DOHH2 (cell line): ENCODE measurements at regions not wholly inside any gene's neighbourhood (a gene's known extent, or its start where the extent isn't known, plus 50 kb on each side); places are given as distances from the start of the nearest gene placed in this dataset.

Experiments used
- H3F3A ChIP-seq: fragments of 200-600 bp; sonication (generic), shearing (Covaris generic); 2 replicates; pipeline ENCODE4 v1.6.0; 2016; ENCODE audit warnings: antibody characterized with exemption, mild to moderate bottlenecking; ENCODE audit not compliant: control insufficient read depth, insufficient read depth
- H3K27ac ChIP-seq: fragments of 200-600 bp; sonication (generic); 2 replicates; pipeline ENCODE4 v1.5.1; 2014; ENCODE audit warnings: low read depth, mild to moderate bottlenecking, low read length, moderate library complexity
- H3K27me3 ChIP-seq: fragments of 200-600 bp; sonication (generic); 2 replicates; pipeline ENCODE4 v1.6.1; 2014; ENCODE audit warnings: mild to moderate bottlenecking, low read length, mixed read lengths; ENCODE audit not compliant: control insufficient read depth
- H3K36me3 ChIP-seq: fragments of 200-600 bp; sonication (generic); 2 replicates; pipeline ENCODE4 v1.6.1; 2014; ENCODE audit warnings: mild to moderate bottlenecking, low read length, moderate library complexity, mixed read lengths; ENCODE audit not compliant: control insufficient read depth
- H3K4me1 ChIP-seq: fragments of 200-600 bp; sonication (generic); 2 replicates; pipeline ENCODE4 v1.6.1; 2014; ENCODE audit warnings: mild to moderate bottlenecking, low read length, mixed read lengths; ENCODE audit not compliant: control insufficient read depth
- H3K4me2 ChIP-seq: fragments of 200-600 bp; sonication (generic); 2 replicates; pipeline ENCODE4 v1.6.0; 2014; ENCODE audit warnings: mild to moderate bottlenecking, low read length, moderate library complexity
- H3K4me3 ChIP-seq: fragments of 200-600 bp; sonication (generic); 2 replicates; pipeline ENCODE4 v1.5.1; 2014; ENCODE audit warnings: mild to moderate bottlenecking, low read length, mixed read lengths
- H3K79me2 ChIP-seq: fragments of 200-600 bp; sonication (generic); 2 replicates; pipeline ENCODE4 v1.6.1; 2014; ENCODE audit warnings: mild to moderate bottlenecking, low read length, mixed read lengths; ENCODE audit not compliant: control insufficient read depth
- H3K9me2 ChIP-seq: fragments of 200-600 bp; sonication (generic); replicated peaks from 2 replicates; pipeline ENCODE4 v1.6.1; 2014; ENCODE audit warnings: mild to moderate bottlenecking, low read length, mixed read lengths; ENCODE audit not compliant: control insufficient read depth
- H3K9me3 ChIP-seq: fragments of 200-600 bp; sonication (generic); 2 replicates; pipeline ENCODE4 v1.6.1; 2014; ENCODE audit warnings: antibody characterized with exemption, low read length, mixed read lengths; ENCODE audit not compliant: control insufficient read depth, insufficient read depth
- H4K20me1 ChIP-seq: fragments of 200-600 bp; sonication (generic); 2 replicates; pipeline ENCODE4 v1.6.0; 2014; ENCODE audit warnings: low read depth, mild to moderate bottlenecking, antibody characterized with exemption, low read length, moderate library complexity; ENCODE audit not compliant: control insufficient read depth, insufficient read depth
- EZH2phosphoT487 ChIP-seq: fragments of 200-600 bp; sonication (generic); IDR thresholded peaks from 2 replicates; pipeline ENCODE4 v1.6.1; 2017; ENCODE audit warnings: borderline replicate concordance, mild to moderate bottlenecking, antibody characterized with exemption, low read length, moderate library complexity, mixed read lengths
- TF ChIP-seq, protein P1 (sequence below): fragments of 200-600 bp; sonication (generic); IDR thresholded peaks from one replicate; pipeline ENCODE4 v1.5.1; 2014; ENCODE audit warnings: antibody characterized with exemption, mild to moderate bottlenecking, low read depth, low read length; ENCODE audit not compliant: poor library complexity, severe bottlenecking

DNA sequence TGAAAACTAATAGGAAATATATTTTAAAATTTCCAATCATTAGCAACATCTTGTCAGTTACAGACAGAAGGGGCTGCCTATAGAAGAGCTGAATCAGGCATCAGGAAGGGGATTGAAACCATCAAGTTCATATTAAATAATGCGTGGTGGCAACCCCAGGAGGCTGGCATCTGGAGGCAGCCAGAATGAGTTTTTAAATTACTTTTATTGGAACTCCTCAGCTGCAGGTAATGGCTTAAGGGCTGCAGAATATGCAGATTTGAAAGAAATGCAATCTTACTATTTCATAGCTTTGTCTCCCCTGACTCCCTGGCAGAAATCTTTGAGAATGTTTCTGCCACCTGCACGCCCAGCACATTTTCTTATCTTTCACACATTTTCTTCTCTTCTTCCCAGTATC lies 711.6 kb downstream of the PCDH19 start:
- Histone ChIP-seq H3K9me2 (no peaks in the 10 kb centered on the region), H3K36me3 (no peaks in the 10 kb centered on the region), H3F3A (no peaks in the 10 kb centered on the region), H3K4me3 (no peak overlapping the region), H3K9me3 (no peaks in the 10 kb centered on the region), H3K4me1 (no peaks in the 10 kb centered on the region), H3K79me2 (no peaks in the 10 kb centered on the region), H3K4me2 (no peak overlapping the region), H4K20me1 (no peaks in the 10 kb centered on the region), H3K27me3 (no peaks in the 10 kb centered on the region), H3K27ac (no peak overlapping the region)
- TF ChIP-seq EZH2phosphoT487, result no peak
- TF ChIP-seq, protein P1, sequence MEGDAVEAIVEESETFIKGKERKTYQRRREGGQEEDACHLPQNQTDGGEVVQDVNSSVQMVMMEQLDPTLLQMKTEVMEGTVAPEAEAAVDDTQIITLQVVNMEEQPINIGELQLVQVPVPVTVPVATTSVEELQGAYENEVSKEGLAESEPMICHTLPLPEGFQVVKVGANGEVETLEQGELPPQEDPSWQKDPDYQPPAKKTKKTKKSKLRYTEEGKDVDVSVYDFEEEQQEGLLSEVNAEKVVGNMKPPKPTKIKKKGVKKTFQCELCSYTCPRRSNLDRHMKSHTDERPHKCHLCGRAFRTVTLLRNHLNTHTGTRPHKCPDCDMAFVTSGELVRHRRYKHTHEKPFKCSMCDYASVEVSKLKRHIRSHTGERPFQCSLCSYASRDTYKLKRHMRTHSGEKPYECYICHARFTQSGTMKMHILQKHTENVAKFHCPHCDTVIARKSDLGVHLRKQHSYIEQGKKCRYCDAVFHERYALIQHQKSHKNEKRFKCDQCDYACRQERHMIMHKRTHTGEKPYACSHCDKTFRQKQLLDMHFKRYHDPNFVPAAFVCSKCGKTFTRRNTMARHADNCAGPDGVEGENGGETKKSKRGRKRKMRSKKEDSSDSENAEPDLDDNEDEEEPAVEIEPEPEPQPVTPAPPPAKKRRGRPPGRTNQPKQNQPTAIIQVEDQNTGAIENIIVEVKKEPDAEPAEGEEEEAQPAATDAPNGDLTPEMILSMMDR, result no peak

DNA sequence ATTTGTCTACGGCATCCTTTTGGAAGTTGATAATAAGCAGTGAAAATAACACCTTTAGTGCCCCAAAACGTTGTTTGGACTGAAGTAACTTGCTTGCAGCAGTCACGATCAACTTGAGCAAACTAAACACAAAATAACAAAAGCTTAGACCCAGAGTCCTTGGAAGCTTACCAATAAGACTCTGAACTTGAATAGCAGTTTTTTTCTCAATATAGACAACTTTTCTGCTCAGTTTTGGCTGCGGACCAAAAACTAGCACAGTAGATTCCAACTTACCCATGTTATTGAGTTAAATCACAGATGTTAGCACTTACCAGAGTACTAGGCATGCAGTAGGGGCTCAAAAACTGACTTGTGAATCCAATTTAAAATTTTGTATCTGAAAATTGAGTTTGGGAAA lies 746.9 kb downstream of the PCDH19 start:
- Histone ChIP-seq H3K27ac (no peak overlapping the region), H3K79me2 (no peaks in the 10 kb centered on the region), H4K20me1 (no peaks in the 10 kb centered on the region), H3F3A (no peaks in the 10 kb centered on the region), H3K9me2 (no peaks in the 10 kb centered on the region), H3K36me3 (no peaks in the 10 kb centered on the region), H3K9me3 (no peaks in the 10 kb centered on the region), H3K4me2 (no peak overlapping the region), H3K27me3 (no peaks in the 10 kb centered on the region), H3K4me1 (no peaks in the 10 kb centered on the region), H3K4me3 (no peak overlapping the region)
- TF ChIP-seq EZH2phosphoT487, result no peak
- TF ChIP-seq, protein P1, result no peak

DNA sequence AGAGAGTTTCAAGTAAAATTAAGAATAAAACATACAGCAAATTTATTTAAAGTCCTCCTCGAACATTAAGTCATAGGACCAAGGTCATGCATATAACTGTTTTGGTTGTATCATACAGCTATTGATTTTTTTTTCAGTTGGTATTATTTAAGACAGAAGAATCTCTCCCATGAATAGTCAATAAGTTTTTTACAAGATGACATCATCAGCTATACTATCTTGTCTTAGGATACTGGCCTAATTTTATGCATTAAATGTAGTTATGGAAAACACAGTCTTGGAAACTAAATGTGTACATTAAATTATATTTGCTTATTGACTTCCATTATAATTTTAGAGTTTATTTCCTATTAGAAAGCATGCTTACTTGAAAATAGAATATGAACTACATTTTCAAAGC lies 755.9 kb downstream of the PCDH19 start:
- Histone ChIP-seq H3K36me3 (no peaks in the 10 kb centered on the region), H3K27me3 (no peaks in the 10 kb centered on the region), H3K9me3 (no peaks in the 10 kb centered on the region), H3K4me1 (no peaks in the 10 kb centered on the region), H3K9me2 (no peaks in the 10 kb centered on the region), H3F3A (no peaks in the 10 kb centered on the region), H3K4me3 (no peak overlapping the region), H4K20me1 (no peaks in the 10 kb centered on the region), H3K79me2 (no peaks in the 10 kb centered on the region), H3K27ac (no peak overlapping the region), H3K4me2 (no peak overlapping the region)
- TF ChIP-seq EZH2phosphoT487, result no peak
- TF ChIP-seq, protein P1, result no peak

- Histone ChIP-seq H3K36me3 (no peaks in the 10 kb centered on the region), H3F3A (no peaks in the 10 kb centered on the region), H3K79me2 (no peaks in the 10 kb centered on the region), H4K20me1 (no peaks in the 10 kb centered on the region), H3K27me3 (no peaks in the 10 kb centered on the region), H3K4me1 (no peaks in the 10 kb centered on the region), H3K27ac (no peak overlapping the region), H3K9me3 (no peaks in the 10 kb centered on the region), H3K4me3 (no peak overlapping the region), H3K4me2 (no peak overlapping the region), H3K9me2 (no peaks in the 10 kb centered on the region)
- TF ChIP-seq EZH2phosphoT487, result no peak
These were observed 756.7 kb downstream of the PCDH19 start for GRCh38 chrX:99653352-99653751.
